Colonic mucosa (tissue), 4 donors: ENCODE measurements at regions not wholly inside any gene's neighbourhood (a gene's known extent, or its start where the extent isn't known, plus 50 kb on each side); places are given as distances from the start of the nearest gene placed in this dataset.

Experiments used
- DNase-seq: peaks from one replicate; pipeline ENCODE4 v3.0.0-alpha.2; 2020
- H3K27ac ChIP-seq: fragments of 200-600 bp; one replicate; pipeline ENCODE4 v1.8.0; 2021
- H3K27me3 ChIP-seq: fragments of 200-600 bp; one replicate; pipeline ENCODE4 v1.8.0; 2021
- H3K36me3 ChIP-seq: fragments of 200-600 bp; one replicate; pipeline ENCODE4 v1.8.0; 2021
- H3K4me1 ChIP-seq: fragments of 200-600 bp; one replicate; pipeline ENCODE4 v1.8.0; 2021; ENCODE audit warnings: mild to moderate bottlenecking
- H3K4me3 ChIP-seq: fragments of 200-600 bp; one replicate; pipeline ENCODE4 v1.8.0; 2021
- H3K9ac ChIP-seq, 2 donors: one replicate each; pipeline ENCODE4 v1.7.0; 2013; ENCODE audit warnings: control low read depth in 2 of 2, low read depth in 2 of 2, low read length in 2 of 2
- H3K9me3 ChIP-seq: fragments of 200-600 bp; one replicate; pipeline ENCODE4 v1.8.0; 2021
- intact Hi-C: fragments of 100-400 bp; cut with DNase I; formaldehyde crosslinking; loops from one replicate; pipeline ENCODE4 v1.14.1; 2022
- TF ChIP-seq, protein P1 (sequence below): fragments of 200-600 bp; IDR thresholded peaks from one replicate; pipeline ENCODE4 v1.8.0; 2022; ENCODE audit warnings: antibody characterized with exemption, mild to moderate bottlenecking
- donor health status: healthy.
- donor health status: DM: no; HTN: no; CAD: no.
- donor health status: DM: no; HTN: no; CAD: no.

GRCh38 chr6:166692723-166693302, 65.8 kb upstream of the RPS6KA2 start:
- no peaks in the 10 kb centered on the region for H3K36me3 ChIP-seq
- H3K9ac ChIP-seq, result no peak overlapping the region
- intact Hi-C loops, result no loop called here
- TF ChIP-seq, protein P1, sequence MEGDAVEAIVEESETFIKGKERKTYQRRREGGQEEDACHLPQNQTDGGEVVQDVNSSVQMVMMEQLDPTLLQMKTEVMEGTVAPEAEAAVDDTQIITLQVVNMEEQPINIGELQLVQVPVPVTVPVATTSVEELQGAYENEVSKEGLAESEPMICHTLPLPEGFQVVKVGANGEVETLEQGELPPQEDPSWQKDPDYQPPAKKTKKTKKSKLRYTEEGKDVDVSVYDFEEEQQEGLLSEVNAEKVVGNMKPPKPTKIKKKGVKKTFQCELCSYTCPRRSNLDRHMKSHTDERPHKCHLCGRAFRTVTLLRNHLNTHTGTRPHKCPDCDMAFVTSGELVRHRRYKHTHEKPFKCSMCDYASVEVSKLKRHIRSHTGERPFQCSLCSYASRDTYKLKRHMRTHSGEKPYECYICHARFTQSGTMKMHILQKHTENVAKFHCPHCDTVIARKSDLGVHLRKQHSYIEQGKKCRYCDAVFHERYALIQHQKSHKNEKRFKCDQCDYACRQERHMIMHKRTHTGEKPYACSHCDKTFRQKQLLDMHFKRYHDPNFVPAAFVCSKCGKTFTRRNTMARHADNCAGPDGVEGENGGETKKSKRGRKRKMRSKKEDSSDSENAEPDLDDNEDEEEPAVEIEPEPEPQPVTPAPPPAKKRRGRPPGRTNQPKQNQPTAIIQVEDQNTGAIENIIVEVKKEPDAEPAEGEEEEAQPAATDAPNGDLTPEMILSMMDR, result no peak
- H3K4me3 ChIP-seq, result no peak overlapping the region
- H3K27me3 ChIP-seq, result no peaks in the 10 kb centered on the region
- DNase-seq, result no peak
- no peak overlapping the region for H3K27ac ChIP-seq
- H3K9me3 ChIP-seq, result no peaks in the 10 kb centered on the region
- H3K4me1 ChIP-seq, result no peaks in the 10 kb centered on the region

GRCh38 chr6:166691746-166692145, 64.7 kb upstream of the RPS6KA2 start:
- Histone ChIP-seq H3K9ac (no peak overlapping the region), H3K4me3 (no peak overlapping the region), H3K27ac (no peak overlapping the region), H3K27me3 (no peaks in the 10 kb centered on the region), H3K4me1 (no peaks in the 10 kb centered on the region), H3K9me3 (no peaks in the 10 kb centered on the region), H3K36me3 (no peaks in the 10 kb centered on the region)
- intact Hi-C loops, result no loop called here
- TF ChIP-seq, protein P1, result no peak
- no peak for DNase-seq

GRCh38 chr6:166691199-166691598, 64.1 kb upstream of the RPS6KA2 start:
- TF ChIP-seq, protein P1, result no peak
- Histone ChIP-seq H3K4me3 (no peak overlapping the region), H3K9ac (no peak overlapping the region), H3K4me1 (no peaks in the 10 kb centered on the region), H3K9me3 (no peaks in the 10 kb centered on the region), H3K27me3 (no peaks in the 10 kb centered on the region), H3K27ac (no peak overlapping the region), H3K36me3 (no peaks in the 10 kb centered on the region)
- intact Hi-C loops, result no loop called here
- no peak for DNase-seq

DNA sequence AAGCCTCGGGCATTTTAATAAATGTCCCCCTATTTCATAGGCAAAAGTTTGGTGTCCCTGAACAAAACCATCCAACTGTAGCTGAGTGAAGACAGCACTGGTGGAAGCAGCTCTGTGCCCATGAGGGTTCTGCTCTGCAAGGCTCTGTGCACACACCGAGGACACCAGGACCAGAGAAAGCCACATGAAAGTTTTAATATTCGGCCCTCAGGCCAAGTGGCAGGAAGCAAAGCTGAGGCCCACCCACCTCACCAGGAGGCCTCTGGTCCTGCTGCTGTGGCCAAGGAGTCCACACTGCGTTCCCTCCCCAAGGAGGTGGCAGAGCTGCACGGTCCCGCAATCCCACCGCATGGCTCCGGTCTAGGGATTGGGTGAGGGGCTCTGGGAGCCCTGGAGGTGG, 62.6 kb upstream of the RPS6KA2 start:
- H3K36me3 ChIP-seq, result no peaks in the 10 kb centered on the region
- H3K9me3 ChIP-seq, result no peaks in the 10 kb centered on the region
- TF ChIP-seq, protein P1, result no peak
- no peaks in the 10 kb centered on the region for H3K4me1 ChIP-seq
- no peak overlapping the region for H3K4me3 ChIP-seq
- no peak for DNase-seq
- H3K9ac ChIP-seq, result no peak overlapping the region
- no peak overlapping the region for H3K27ac ChIP-seq
- intact Hi-C loops, result no loop called here
- H3K27me3 ChIP-seq, result no peaks in the 10 kb centered on the region

DNA sequence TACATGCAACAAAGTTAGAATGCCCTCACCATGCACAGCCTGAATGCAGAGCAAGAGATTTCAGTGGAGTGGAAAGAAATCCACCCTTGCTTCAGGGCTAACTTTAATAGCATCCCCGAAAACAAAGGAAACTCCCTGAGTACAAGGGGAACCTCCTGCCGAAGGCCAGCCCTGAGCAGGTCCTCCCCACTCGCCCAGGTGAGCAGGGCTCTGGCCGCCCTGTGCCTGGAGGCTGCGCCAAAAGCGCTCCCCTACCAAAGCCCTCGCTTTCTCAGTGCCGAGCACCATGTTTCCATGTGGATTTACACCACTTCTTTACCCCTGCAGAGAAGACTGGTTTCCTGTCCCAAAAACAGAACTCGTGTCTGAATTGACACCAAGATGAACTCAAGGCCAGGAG, 61.9 kb upstream of the RPS6KA2 start:
- no peak overlapping the region for H3K4me3 ChIP-seq
- TF ChIP-seq, protein P1, result no peak
- H3K9ac ChIP-seq, result no peak overlapping the region
- no peaks in the 10 kb centered on the region for H3K9me3 ChIP-seq
- intact Hi-C loops, result no loop called here
- H3K36me3 ChIP-seq, result no peaks in the 10 kb centered on the region
- no peaks in the 10 kb centered on the region for H3K27me3 ChIP-seq
- H3K4me1 ChIP-seq, result no peaks in the 10 kb centered on the region
- DNase-seq, result no peak
- H3K27ac ChIP-seq, result no peak overlapping the region

GRCh38 chr6:166687879-166688205, 60.8 kb upstream of the RPS6KA2 start:
- intact Hi-C loops, result no loop called here
- H3K4me1 ChIP-seq, result no peaks in the 10 kb centered on the region
- H3K9me3 ChIP-seq, result no peaks in the 10 kb centered on the region
- DNase-seq, result no peak
- no peak overlapping the region for H3K9ac ChIP-seq
- no peaks in the 10 kb centered on the region for H3K27me3 ChIP-seq
- no peak overlapping the region for H3K27ac ChIP-seq
- H3K4me3 ChIP-seq, result no peak overlapping the region
- TF ChIP-seq, protein P1, result no peak
- no peaks in the 10 kb centered on the region for H3K36me3 ChIP-seq
